H9 (cell line): ENCODE measurements at regions not wholly inside any gene's neighbourhood (a gene's known extent, or its start where the extent isn't known, plus 50 kb on each side); places are given as distances from the start of the nearest gene placed in this dataset.

Experiments used
- DNase-seq: peaks from one replicate; pipeline ENCODE4 v3.0.0-alpha.2; 2017
- H2AFZ ChIP-seq: one replicate; pipeline ENCODE4 v1.6.1; 2013; ENCODE audit warnings: mild to moderate bottlenecking, low read length, control low read depth, moderate library complexity
- H2AK5ac ChIP-seq: 2 replicates; pipeline ENCODE4 v1.6.1; 2013; ENCODE audit warnings: low read length, control low read depth, mixed read lengths; ENCODE audit not compliant: insufficient read length
- H2BK120ac ChIP-seq: one replicate; pipeline ENCODE4 v1.6.1; 2013; ENCODE audit warnings: low read depth, mild to moderate bottlenecking, low read length, control low read depth, inconsistent platforms; ENCODE audit not compliant: poor library complexity, severe bottlenecking
- H2BK12ac ChIP-seq: 2 replicates; pipeline ENCODE4 v1.6.1; 2013; ENCODE audit warnings: low read length, control low read depth, mixed read lengths, low read depth; ENCODE audit not compliant: insufficient read length
- H2BK15ac ChIP-seq: 2 replicates; pipeline ENCODE4 v1.6.1; 2013; ENCODE audit warnings: low read depth, low read length, control low read depth
- H2BK20ac ChIP-seq: one replicate; pipeline ENCODE4 v1.6.1; 2013; ENCODE audit warnings: low read depth, mild to moderate bottlenecking, low read length, control low read depth, inconsistent platforms; ENCODE audit not compliant: poor library complexity, severe bottlenecking
- H2BK5ac ChIP-seq: 2 replicates; pipeline ENCODE4 v1.6.1; 2013; ENCODE audit warnings: low read length, control low read depth, mixed read lengths; ENCODE audit not compliant: insufficient read length
- H3K14ac ChIP-seq: 2 replicates; pipeline ENCODE4 v1.6.1; 2013; ENCODE audit warnings: low read length, control low read depth; ENCODE audit not compliant: insufficient read depth
- H3K18ac ChIP-seq: 2 replicates; pipeline ENCODE4 v1.6.1; 2013; ENCODE audit warnings: low read depth, mild to moderate bottlenecking, mixed read lengths, low read length, control low read depth; ENCODE audit not compliant: insufficient read length
- H3K23ac ChIP-seq: 2 replicates; pipeline ENCODE4 v1.6.1; 2013; ENCODE audit warnings: low read length, control low read depth, mixed read lengths, low read depth; ENCODE audit not compliant: insufficient read length
- H3K23me2 ChIP-seq: 2 replicates; pipeline ENCODE4 v1.6.1; 2013; ENCODE audit warnings: low read depth, mild to moderate bottlenecking, mixed read lengths, low read length, control low read depth; ENCODE audit not compliant: insufficient read length, poor library complexity, severe bottlenecking
- H3K27ac ChIP-seq: 2 replicates; pipeline ENCODE4 v1.5.1; 2013; ENCODE audit warnings: low read length, control low read depth, mixed read lengths, low read depth; ENCODE audit not compliant: insufficient read length
- H3K27me3 ChIP-seq: 2 replicates; pipeline ENCODE4 v1.6.1; 2013; ENCODE audit warnings: low read length, control low read depth, inconsistent platforms; ENCODE audit not compliant: insufficient read depth
- H3K4ac ChIP-seq: 2 replicates; pipeline ENCODE4 v1.6.1; 2013; ENCODE audit warnings: low read depth, mild to moderate bottlenecking, control low read depth, inconsistent platforms, low read length, moderate library complexity
- H3K4me1 ChIP-seq: 2 replicates; pipeline ENCODE4 v1.6.1; 2013; ENCODE audit warnings: low read length, control low read depth, inconsistent platforms; ENCODE audit not compliant: insufficient read depth
- H3K4me2 ChIP-seq: 2 replicates; pipeline ENCODE4 v1.6.1; 2013; ENCODE audit warnings: low read length, control low read depth, mixed read lengths; ENCODE audit not compliant: insufficient read length, insufficient read depth
- H3K56ac ChIP-seq: 2 replicates; pipeline ENCODE4 v1.6.1; 2013; ENCODE audit warnings: low read depth, mild to moderate bottlenecking, mixed read lengths, low read length, control low read depth; ENCODE audit not compliant: insufficient read length
- H3K79me1 ChIP-seq: 2 replicates; pipeline ENCODE4 v1.6.1; 2013; ENCODE audit warnings: low read depth, mild to moderate bottlenecking, moderate library complexity, low read length, control low read depth, inconsistent platforms; ENCODE audit not compliant: insufficient read depth, poor library complexity, severe bottlenecking
- H3K79me2 ChIP-seq: 2 replicates; pipeline ENCODE4 v1.6.1; 2013; ENCODE audit warnings: low read length, control low read depth, inconsistent platforms; ENCODE audit not compliant: insufficient read depth
- H3K9ac ChIP-seq: 2 replicates; pipeline ENCODE4 v1.6.1; 2013; ENCODE audit warnings: low read length, control low read depth, mixed read lengths; ENCODE audit not compliant: insufficient read length; ENCODE audit errors: extremely low read depth
- H3K9me3 ChIP-seq: one replicate; pipeline ENCODE4 v1.6.1; 2013; ENCODE audit warnings: low read depth, low read length, inconsistent platforms; ENCODE audit not compliant: control insufficient read depth
- H3T11ph ChIP-seq: one replicate; pipeline ENCODE4 v1.6.1; 2013; ENCODE audit warnings: mild to moderate bottlenecking, low read length, control low read depth, inconsistent platforms
- H4K20me1 ChIP-seq: one replicate; pipeline ENCODE4 v1.6.1; 2013; ENCODE audit not compliant: control insufficient read depth, insufficient read length, insufficient read depth
- H4K5ac ChIP-seq: 2 replicates; pipeline ENCODE4 v1.6.1; 2013; ENCODE audit warnings: low read depth, mild to moderate bottlenecking, mixed read lengths, low read length, control low read depth; ENCODE audit not compliant: insufficient read length
- H4K8ac ChIP-seq: replicated peaks from 2 replicates; pipeline ENCODE4 v1.6.1; 2013; ENCODE audit warnings: low read length, control low read depth, mixed read lengths, low read depth; ENCODE audit not compliant: insufficient read length
- H4K91ac ChIP-seq: 2 replicates; pipeline ENCODE4 v1.6.1; 2013; ENCODE audit warnings: low read depth, mild to moderate bottlenecking, moderate library complexity, mixed read lengths, low read length, control low read depth; ENCODE audit not compliant: insufficient read length
- H3K27ac Mint-ChIP-seq, 3 experiments: 2 replicates in 2 of 3; 3 replicates in 1 of 3; pipeline ENCODE4 v1.8.0; 2020 to 2021; ENCODE audit warnings: mixed read lengths in 3 of 3, mild to moderate bottlenecking in 1 of 3, moderate library complexity in 1 of 3
- H3K27me3 Mint-ChIP-seq: 2 replicates; pipeline ENCODE4 v1.8.0; 2021; ENCODE audit warnings: low read depth, mild to moderate bottlenecking, moderate library complexity, mixed read lengths
- H3K36me3 Mint-ChIP-seq, 3 experiments: 2 replicates in 2 of 3; 3 replicates in 1 of 3; pipeline ENCODE4 v1.8.0; 2020 to 2021; ENCODE audit warnings: low read depth in 3 of 3, mixed read lengths in 3 of 3; ENCODE audit not compliant: insufficient read depth in 1 of 3
- H3K4me1 Mint-ChIP-seq, 2 experiments: 2 replicates each; pipeline ENCODE4 v1.8.0; 2020; ENCODE audit warnings: mixed read lengths in 2 of 2
- H3K4me3 Mint-ChIP-seq, 2 experiments: 2 replicates in 1 of 2; 3 replicates in 1 of 2; pipeline ENCODE4 v1.8.0; 2020 to 2021; ENCODE audit warnings: mild to moderate bottlenecking in 2 of 2, mixed read lengths in 2 of 2, moderate library complexity in 1 of 2
- H3K9me3 Mint-ChIP-seq, 2 experiments: 2 replicates in 1 of 2; 3 replicates in 1 of 2; pipeline ENCODE4 v1.8.0; 2020; ENCODE audit warnings: mild to moderate bottlenecking in 2 of 2, mixed read lengths in 2 of 2, moderate library complexity in 1 of 2
- CTCF ChIP-seq: fragments of 200-600 bp; sonication (generic); conservative IDR thresholded peaks from 3 replicates; pipeline ENCODE4 v1.8.0; 2021; ENCODE audit warnings: antibody characterized with exemption, mild to moderate bottlenecking
- WGBS: extraction: QIAGEN DNeasy Blood & Tissue Kit; methylation state at CpG from one replicate; pipeline ENCODE4 v1.1.7; 2013; ENCODE audit warnings: missing lambda C conversion rate, low lambda C conversion rate, mixed read lengths; ENCODE audit not compliant: insufficient read length; ENCODE audit errors: extremely low coverage; 5-methylcytosine and 5-hydroxymethylcytosine counted together

DNA sequence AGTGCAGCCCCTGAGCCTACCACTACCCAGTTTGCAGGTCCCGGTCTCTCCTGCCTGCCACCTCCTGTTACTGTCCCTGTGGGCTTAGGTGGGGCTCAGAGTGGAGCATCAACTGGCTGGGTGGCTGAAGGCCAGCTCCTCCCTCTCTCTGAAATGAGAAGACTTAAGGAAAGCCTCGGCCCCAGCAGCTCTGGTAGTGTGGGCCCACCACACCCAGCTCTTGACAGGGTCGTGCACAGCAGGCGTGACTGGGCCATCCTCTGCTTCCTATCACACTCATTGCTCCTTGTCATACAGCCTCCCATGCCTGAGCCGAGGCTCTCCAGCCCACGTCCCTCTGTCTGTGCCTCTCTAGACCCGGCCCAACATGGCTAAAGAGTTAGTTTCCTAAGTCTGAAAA is 142.7 kb upstream of the LINGO1 start:
- Histone ChIP-seq H2AK5ac (no peak overlapping the region), H2BK20ac (no peak overlapping the region), H3K14ac (no peak overlapping the region), H3K56ac (no peak overlapping the region), H3T11ph (no peak overlapping the region), H3K79me1 (no peaks in the 10 kb centered on the region), H2BK15ac (no peak overlapping the region), H4K5ac (no peak overlapping the region), H3K4me2 (no peak overlapping the region), H3K23me2 (no peaks in the 10 kb centered on the region), H3K27ac (no peak overlapping the region), H3K23ac (no peak overlapping the region), H3K4ac (no peak overlapping the region), H2BK120ac (no peak overlapping the region), H2BK5ac (no peak overlapping the region), H3K9ac (no peak overlapping the region), H4K8ac (no peak overlapping the region), H4K20me1 (no peaks in the 10 kb centered on the region), H2BK12ac (no peak overlapping the region), H3K18ac (no peak overlapping the region), H3K27me3 (no peaks in the 10 kb centered on the region), H2AFZ (no peak overlapping the region), H3K4me1 (no peaks in the 10 kb centered on the region), H3K9me3 (no peaks in the 10 kb centered on the region), H4K91ac (no peak overlapping the region), H3K79me2 (no peaks in the 10 kb centered on the region)
- Mint-ChIP-seq H3K27ac (peak overlapping the region in 2 of 3 experiments; percentile 69 to 92; a peak in 1 of 7 replicates), H3K36me3 (peaks cover 2 to 22% (median 4%) of the 10 kb centered on the region in 3 experiments; a peak in 6 of 7 replicates), H3K4me3 (no peak overlapping the region), H3K9me3 (peaks cover 13 to 16% of the 10 kb centered on the region in 2 experiments; a peak in 4 of 5 replicates), H3K27me3 (peaks cover 7% of the 10 kb centered on the region), H3K4me1 (peaks cover 0 to 10% of the 10 kb centered on the region in 2 experiments; a peak in 2 of 4 replicates)
- no CpG with 5 or more reads among the region's 7 CpGs for WGBS
- DNase-seq = no peak
- no peak for TF ChIP-seq CTCF
